Activated CD8-positive, alpha-beta T cell treated with anti-CD3 and anti-CD28 coated beads, Interleukin-2, amount 10 ng/mL, durations not matched to agents 7 days and 5 days (primary cell): ENCODE measurements at regions not wholly inside any gene's neighbourhood (a gene's known extent, or its start where the extent isn't known, plus 50 kb on each side); places are given as distances from the start of the nearest gene placed in this dataset.

Source experiments
- ATAC-seq: fragments of 150-1000 bp; cut with Tn5 transposase; one replicate; pipeline ENCODE4 v1.10.0; 2021; ENCODE audit warnings: moderate library complexity
- CTCF ChIA-PET: fragments of 350-600 bp; sonication (Branson Sonifier 250); formaldehyde crosslinking; loops from one replicate; lab custom pipeline; 2021; ENCODE audit warnings: antibody characterized with exemption; lab: Charles Lee
- POLR2A ChIA-PET: fragments of 350-600 bp; sonication (Branson Sonifier 250); formaldehyde crosslinking; loops from one replicate; lab custom pipeline; 2021; ENCODE audit warnings: antibody characterized with exemption; lab: Charles Lee
- DNase-seq: peaks from one replicate; pipeline ENCODE4 v3.0.0-alpha.2; 2020
- H3K27ac Mint-ChIP-seq: one replicate; pipeline ENCODE4 v1.8.0; 2021; ENCODE audit warnings: mild to moderate bottlenecking, mixed read lengths
- H3K27me3 Mint-ChIP-seq: one replicate; pipeline ENCODE4 v1.8.0; 2021; ENCODE audit warnings: low read depth, mixed read lengths
- H3K36me3 Mint-ChIP-seq: one replicate; pipeline ENCODE4 v1.8.0; 2021; ENCODE audit warnings: low read depth, mixed read lengths
- H3K4me1 Mint-ChIP-seq: one replicate; pipeline ENCODE4 v1.8.0; 2021; ENCODE audit warnings: low read depth, mixed read lengths
- H3K4me3 Mint-ChIP-seq: one replicate; pipeline ENCODE4 v1.8.0; 2021; ENCODE audit warnings: mild to moderate bottlenecking, mixed read lengths
- H3K9me3 Mint-ChIP-seq: one replicate; pipeline ENCODE4 v1.8.0; 2022; ENCODE audit warnings: mixed read lengths; ENCODE audit not compliant: insufficient read depth

DNA sequence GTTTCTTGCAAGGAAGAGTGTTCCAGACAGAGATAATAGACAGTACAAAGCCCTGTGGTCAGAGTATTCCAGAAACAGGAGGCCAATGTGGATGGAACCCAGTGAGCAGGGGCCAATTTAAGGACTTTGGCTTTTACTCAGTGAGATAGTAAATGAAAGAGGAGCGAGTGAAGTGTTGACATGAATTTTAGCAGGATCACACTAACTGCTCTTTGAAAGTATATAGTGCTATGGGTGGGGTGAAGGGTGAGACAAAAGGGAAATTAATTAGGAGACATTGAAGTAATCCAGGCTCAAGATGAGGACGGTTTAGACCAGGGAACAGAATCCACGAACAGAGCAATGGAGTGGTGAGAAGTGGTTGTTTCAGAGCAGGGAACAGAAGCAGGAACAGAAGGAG is 62.2 kb upstream of the TES start:
- DNase-seq (no peak), ATAC-seq (no peak)
- Mint-ChIP-seq H3K27me3 (peaks cover 5% of the 10 kb centered on the region), H3K4me3 (no peak overlapping the region), H3K9me3 (peaks cover 25% of the 10 kb centered on the region), H3K4me1 (peaks cover 67% of the 10 kb centered on the region), H3K27ac (no peak overlapping the region), H3K36me3 (peaks cover 42% of the 10 kb centered on the region)
- POLR2A ChIA-PET, result no interaction called here
- CTCF ChIA-PET, result interaction anchor here (3.6 kb wide), 1 partner anchor 19 kb away, joined by 13 read pairs; no protein-coding TSS in a partner anchor

DNA sequence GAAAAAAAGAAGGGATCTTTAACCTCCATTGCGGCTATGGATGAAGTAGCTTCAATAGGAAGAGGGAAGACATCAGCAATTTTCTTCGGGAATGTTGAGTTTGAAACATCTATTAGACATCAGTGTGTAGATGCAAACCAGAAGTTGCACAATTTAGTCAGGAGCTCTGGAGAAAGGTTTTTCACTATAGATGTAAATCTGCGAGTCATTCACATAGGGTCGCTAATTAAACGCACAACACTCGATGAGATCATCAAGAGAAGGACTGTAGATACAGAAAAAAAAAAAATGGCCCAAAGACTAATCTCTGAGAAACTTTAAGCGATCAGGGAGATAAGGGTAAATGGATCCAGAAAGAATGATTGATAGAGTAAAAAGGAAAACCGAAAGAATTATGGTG is 61.7 kb upstream of the TES start:
- ChIA-PET POLR2A (no interaction called here), CTCF (interaction anchor here (3.6 kb wide), 1 partner anchor 19 kb away, joined by 13 read pairs; no protein-coding TSS in a partner anchor)
- H3K36me3 Mint-ChIP-seq, result peaks cover 40% of the 10 kb centered on the region
- ATAC-seq (no peak), DNase-seq (no peak)
- H3K4me3 Mint-ChIP-seq, result no peak overlapping the region
- H3K27me3 Mint-ChIP-seq, result peaks cover 6% of the 10 kb centered on the region
- H3K27ac Mint-ChIP-seq, result no peak overlapping the region
- peaks cover 25% of the 10 kb centered on the region for H3K9me3 Mint-ChIP-seq
- H3K4me1 Mint-ChIP-seq, result peaks cover 64% of the 10 kb centered on the region

DNA sequence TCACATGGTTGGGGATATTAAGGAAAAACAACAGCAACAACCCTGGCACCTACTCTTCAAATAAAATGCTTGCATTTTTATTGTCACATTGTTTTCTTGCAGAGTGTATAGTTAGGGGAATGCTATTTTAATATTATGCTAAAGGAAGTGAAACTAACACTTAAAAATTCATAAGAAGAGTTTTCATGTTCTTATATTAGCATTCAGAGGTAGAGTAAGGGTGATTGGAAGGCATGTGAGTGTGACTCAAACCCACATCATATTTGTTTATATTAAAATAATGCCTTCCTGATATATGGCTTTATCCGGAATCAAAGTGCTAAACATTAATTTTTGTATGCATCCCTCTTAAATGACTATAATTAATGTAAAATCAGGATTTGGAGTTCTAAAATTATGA is 59.8 kb upstream of the TES start:
- H3K4me1 Mint-ChIP-seq, result peaks cover 46% of the 10 kb centered on the region
- peaks cover 25% of the 10 kb centered on the region for H3K9me3 Mint-ChIP-seq
- ChIA-PET CTCF (no interaction called here), POLR2A (no interaction called here)
- peaks cover 14% of the 10 kb centered on the region for H3K27me3 Mint-ChIP-seq
- H3K27ac Mint-ChIP-seq, result no peak overlapping the region
- no peak for ATAC-seq
- H3K36me3 Mint-ChIP-seq, result peaks cover 35% of the 10 kb centered on the region
- no peak overlapping the region for H3K4me3 Mint-ChIP-seq
- no peak for DNase-seq

DNA sequence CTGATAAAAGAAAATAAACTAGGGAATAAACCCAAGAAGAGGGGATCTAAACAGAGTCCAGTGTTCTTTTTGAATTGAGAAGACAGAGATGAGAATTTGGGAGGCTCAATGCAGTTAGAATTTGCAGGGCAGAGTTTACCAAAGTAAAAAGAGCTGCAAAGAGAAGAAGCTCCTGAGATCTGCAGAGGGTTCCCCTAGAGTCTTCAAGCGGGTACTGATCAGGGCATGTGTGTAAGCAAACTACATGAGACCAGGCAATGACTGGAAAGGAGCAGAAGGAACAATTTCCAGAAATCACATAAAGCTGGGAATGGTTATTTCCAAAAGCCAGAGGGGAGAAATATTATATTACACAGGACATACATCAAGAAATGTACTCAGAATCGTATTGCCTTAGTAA is 58.1 kb upstream of the TES start:
- H3K27ac Mint-ChIP-seq, result no peak overlapping the region
- ATAC-seq, result no peak
- H3K27me3 Mint-ChIP-seq, result peaks cover 16% of the 10 kb centered on the region
- POLR2A ChIA-PET, result no interaction called here
- peaks cover 21% of the 10 kb centered on the region for H3K9me3 Mint-ChIP-seq
- CTCF ChIA-PET, result interaction anchor here (1.0 to 3.4 kb wide), 4 partner anchors 11 to 28 kb away, joined by 4 to 14 read pairs (median 5); no protein-coding TSS in a partner anchor
- no peak for DNase-seq
- H3K4me3 Mint-ChIP-seq, result no peak overlapping the region
- H3K36me3 Mint-ChIP-seq, result peaks cover 28% of the 10 kb centered on the region
- H3K4me1 Mint-ChIP-seq, result peaks cover 31% of the 10 kb centered on the region

DNA sequence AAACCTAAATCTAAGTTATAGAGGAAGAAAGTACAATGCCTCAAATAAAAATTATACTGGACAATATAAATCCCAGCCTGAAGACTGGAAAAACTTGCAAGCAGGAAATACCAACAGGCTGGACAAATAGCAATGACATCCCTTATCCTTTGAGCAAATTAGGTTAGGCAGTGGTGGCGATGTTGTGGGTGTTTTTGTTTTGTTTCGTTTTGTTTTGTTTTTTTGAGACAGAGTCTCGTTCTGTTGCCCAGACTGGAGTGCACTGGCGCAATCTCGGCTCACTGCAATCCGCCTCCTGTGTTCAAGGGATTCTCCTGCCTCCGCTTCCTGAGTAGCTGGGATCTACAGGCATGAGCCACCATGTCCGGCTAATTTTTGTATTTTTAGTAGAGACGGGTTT is 57.3 kb upstream of the TES start:
- H3K27ac Mint-ChIP-seq, result no peak overlapping the region
- H3K4me1 Mint-ChIP-seq, result peaks cover 25% of the 10 kb centered on the region
- ATAC-seq (no peak), DNase-seq (no peak)
- ChIA-PET POLR2A (no interaction called here), CTCF (interaction anchor here (1.1 to 3.4 kb wide), 4 partner anchors 10 to 18 kb away, joined by 5 to 14 read pairs (median 6); no protein-coding TSS in a partner anchor)
- H3K9me3 Mint-ChIP-seq, result peaks cover 15% of the 10 kb centered on the region
- H3K36me3 Mint-ChIP-seq, result peaks cover 22% of the 10 kb centered on the region
- H3K27me3 Mint-ChIP-seq, result peaks cover 22% of the 10 kb centered on the region
- no peak overlapping the region for H3K4me3 Mint-ChIP-seq

DNA sequence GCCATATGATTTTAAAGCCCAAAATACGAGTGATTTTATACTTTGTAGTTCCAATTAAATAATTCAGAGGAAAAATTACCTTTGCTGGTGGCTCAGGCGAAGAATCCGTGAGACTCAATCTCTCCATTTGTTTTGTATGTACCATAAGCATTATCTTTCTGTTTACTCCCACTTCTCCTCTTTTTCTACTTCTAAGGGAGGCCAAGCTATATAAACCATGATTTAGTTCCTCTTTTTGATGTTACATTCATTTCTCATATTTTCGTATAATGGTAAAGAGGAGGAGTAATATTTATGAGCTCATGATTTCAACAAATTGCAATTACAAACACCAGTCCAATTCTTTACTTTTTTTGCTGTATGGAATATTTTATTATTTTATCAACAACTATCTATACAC is 50.6 kb upstream of the TES start:
- Mint-ChIP-seq H3K4me1 (peaks cover 9% of the 10 kb centered on the region), H3K27me3 (peaks cover 26% of the 10 kb centered on the region), H3K9me3 (no peaks in the 10 kb centered on the region), H3K4me3 (no peak overlapping the region), H3K36me3 (no peaks in the 10 kb centered on the region), H3K27ac (no peak overlapping the region)
- ATAC-seq, result no peak
- no peak for DNase-seq
- CTCF ChIA-PET, result interaction anchor here (1.1 to 4.6 kb wide), 5 partner anchors 7 to 21 kb away, joined by 3 to 23 read pairs (median 5); no protein-coding TSS in a partner anchor
- POLR2A ChIA-PET, result no interaction called here
